SJCRH30 (cell line): ENCODE measurements at regions not wholly inside any gene's neighbourhood (a gene's known extent, or its start where the extent isn't known, plus 50 kb on each side); places are given as distances from the start of the nearest gene placed in this dataset.
A peak's percentile ranks its signal among the peaks of the same experiment; 100 is the strongest.
"Not testable (repeated sequence)": the region's sequence is repeated elsewhere in the genome, so short reads cannot be mapped to it uniquely, and the experiment has no call there.

Source experiments
- DNase-seq, 2 experiments: peaks; one replicate each; pipeline ENCODE4 v3.0.0-alpha.2; 2015 to 2020
- H3K27ac ChIP-seq: fragments of 250-450 bp; sonication (Bioruptor Pico); 2 replicates; pipeline ENCODE4 v1.5.1; 2020; ENCODE audit warnings: mild to moderate bottlenecking, moderate library complexity
- H3K27me3 ChIP-seq: fragments of 250-450 bp; sonication (Bioruptor Pico); 2 replicates; pipeline ENCODE4 v1.5.1; 2020; ENCODE audit warnings: mild to moderate bottlenecking, moderate library complexity
- H3K36me3 ChIP-seq: fragments of 250-450 bp; sonication (Bioruptor Pico); 2 replicates; pipeline ENCODE4 v1.5.1; 2020; ENCODE audit warnings: mild to moderate bottlenecking, moderate library complexity
- H3K4me1 ChIP-seq: fragments of 250-450 bp; sonication (Bioruptor Pico); 2 replicates; pipeline ENCODE4 v1.5.1; 2020; ENCODE audit warnings: mild to moderate bottlenecking, moderate library complexity
- H3K4me3 ChIP-seq: fragments of 250-450 bp; sonication (Bioruptor Pico); 2 replicates; pipeline ENCODE4 v1.5.1; 2020; ENCODE audit warnings: mild to moderate bottlenecking, moderate library complexity
- H3K9me3 ChIP-seq: fragments of 250-450 bp; sonication (Bioruptor Pico); replicated peaks from 2 replicates; pipeline ENCODE4 v1.5.1; 2020; ENCODE audit warnings: mild to moderate bottlenecking, moderate library complexity

GRCh38 chr15:88987934-88988671 is 74.9 kb upstream of the MFGE8 start:
- Histone ChIP-seq H3K9me3 (no peaks in the 10 kb centered on the region), H3K27ac (no peak overlapping the region), H3K27me3 (no peaks in the 10 kb centered on the region), H3K4me1 (no peaks in the 10 kb centered on the region), H3K4me3 (no peak overlapping the region), H3K36me3 (no peaks in the 10 kb centered on the region)
- no peak for DNase-seq

- Histone ChIP-seq H3K4me3 (no peak overlapping the region), H3K36me3 (no peaks in the 10 kb centered on the region), H3K27me3 (no peaks in the 10 kb centered on the region), H3K27ac (no peak overlapping the region), H3K4me1 (no peaks in the 10 kb centered on the region), H3K9me3 (no peaks in the 10 kb centered on the region)
- DNase-seq, result no peak
These were observed 76.4 kb upstream of the MFGE8 start for GRCh38 chr15:88989578-88989977.

DNA sequence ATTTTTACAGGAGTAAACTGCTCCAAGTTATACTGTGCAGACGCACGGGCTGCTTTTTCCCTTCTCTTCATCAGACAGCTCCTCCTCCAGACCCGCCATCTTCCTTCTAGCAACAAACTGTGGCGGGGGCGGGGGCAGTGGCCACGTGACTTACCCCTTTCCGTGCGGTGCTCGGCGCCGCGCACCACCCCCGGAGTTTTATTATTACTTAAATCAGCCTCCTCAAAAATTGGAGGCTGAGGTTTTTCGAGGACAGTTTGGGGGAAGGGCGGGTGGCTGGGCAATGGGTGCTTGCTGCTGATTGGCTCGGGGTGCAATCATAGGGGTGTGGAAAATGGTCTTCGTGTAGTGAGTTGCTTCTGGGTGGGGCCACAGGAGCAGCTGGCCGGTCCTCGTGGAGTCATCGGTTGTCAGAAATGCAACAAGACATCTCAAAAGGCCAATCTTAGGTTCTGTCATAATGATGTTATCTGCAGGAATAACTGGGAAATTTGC is 77.1 kb upstream of the MFGE8 start:
- Histone ChIP-seq H3K36me3 (no peaks in the 10 kb centered on the region), H3K4me1 (no peaks in the 10 kb centered on the region), H3K9me3 (no peaks in the 10 kb centered on the region), H3K4me3 (no peak overlapping the region), H3K27ac (no peak overlapping the region), H3K27me3 (no peaks in the 10 kb centered on the region)
- DNase-seq, result no peak

DNA sequence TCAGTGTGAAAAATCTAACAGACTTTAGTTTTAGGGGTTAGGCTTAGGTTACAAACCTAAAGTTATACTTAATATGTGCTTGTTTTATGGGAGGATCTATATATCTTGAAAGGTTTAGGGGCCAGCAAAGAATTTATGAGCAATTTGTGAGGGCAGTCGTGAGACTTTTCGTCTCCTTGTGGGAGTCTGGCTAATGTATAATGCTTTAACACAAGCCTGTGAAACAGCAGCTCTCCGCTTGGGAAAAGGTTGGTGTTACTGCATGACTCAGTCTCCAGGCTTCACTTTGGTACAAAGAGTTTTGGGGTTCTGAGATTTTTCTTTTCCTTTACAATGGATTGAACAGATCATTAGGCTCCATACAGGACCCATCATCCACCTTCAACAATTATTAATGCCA is 79.0 kb upstream of the MFGE8 start:
- Histone ChIP-seq H3K36me3 (no peaks in the 10 kb centered on the region), H3K9me3 (no peaks in the 10 kb centered on the region), H3K4me3 (no peak overlapping the region), H3K4me1 (no peaks in the 10 kb centered on the region), H3K27me3 (no peaks in the 10 kb centered on the region), H3K27ac (no peak overlapping the region)
- DNase-seq, result no peak

GRCh38 chr15:88992912-88993376 is 79.8 kb upstream of the MFGE8 start:
- Histone ChIP-seq H3K9me3 (no peaks in the 10 kb centered on the region), H3K27ac (no peak overlapping the region), H3K27me3 (no peaks in the 10 kb centered on the region), H3K4me1 (no peaks in the 10 kb centered on the region), H3K4me3 (no peak overlapping the region), H3K36me3 (no peaks in the 10 kb centered on the region)
- DNase-seq, result no peak

DNA sequence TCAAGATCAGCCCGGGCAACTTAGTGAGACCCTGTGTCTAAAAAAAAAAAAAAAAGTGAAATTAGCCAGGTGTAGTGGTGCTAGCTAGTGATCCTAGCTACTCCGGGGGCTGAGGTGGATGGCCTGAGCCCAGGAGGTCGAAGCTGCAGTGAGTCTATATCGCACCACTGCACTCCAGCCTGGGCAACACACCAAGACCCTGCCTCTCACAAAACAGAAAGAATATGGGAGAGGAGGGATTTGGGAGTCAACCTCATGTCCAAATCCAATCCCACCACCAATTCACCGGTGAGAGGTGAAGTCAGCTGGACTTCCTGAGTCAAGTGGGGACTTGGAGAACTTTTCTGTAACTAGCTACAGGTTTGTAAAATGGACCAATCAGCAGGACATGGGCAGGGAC is 80.5 kb upstream of the MFGE8 start:
- Histone ChIP-seq H3K27ac (no peak overlapping the region), H3K36me3 (no peaks in the 10 kb centered on the region), H3K9me3 (no peaks in the 10 kb centered on the region), H3K4me3 (no peak overlapping the region), H3K27me3 (no peaks in the 10 kb centered on the region), H3K4me1 (no peaks in the 10 kb centered on the region)
- no peak for DNase-seq

- no peaks in the 10 kb centered on the region for H3K27me3 ChIP-seq
- no peaks in the 10 kb centered on the region for H3K4me1 ChIP-seq
- no peaks in the 10 kb centered on the region for H3K36me3 ChIP-seq
- no peak for DNase-seq
- H3K4me3 ChIP-seq, result no peak overlapping the region
- no peaks in the 10 kb centered on the region for H3K9me3 ChIP-seq
- no peak overlapping the region for H3K27ac ChIP-seq
These were observed 81.1 kb upstream of the MFGE8 start for GRCh38 chr15:88994286-88994685.

DNA sequence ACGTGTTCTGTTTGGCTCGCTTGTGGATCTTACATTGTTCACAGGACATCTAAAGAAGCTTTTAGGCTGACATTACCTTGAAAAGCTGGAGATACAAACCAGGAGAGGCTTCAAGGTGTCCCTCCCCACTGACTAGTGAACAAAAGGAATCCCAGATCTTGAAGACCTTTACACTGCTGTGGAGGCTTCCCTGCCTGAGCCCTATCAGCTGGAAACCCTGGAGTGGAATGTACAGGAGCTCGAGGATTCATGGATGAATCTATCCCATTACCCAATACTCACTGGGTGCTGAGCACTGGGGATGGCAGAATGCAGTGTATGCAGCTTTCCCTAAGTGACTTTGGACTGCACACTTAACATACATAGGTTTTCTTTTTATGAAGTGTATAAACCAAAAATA is 82.3 kb upstream of the MFGE8 start:
- DNase-seq, result no peak
- H3K27me3 ChIP-seq, result no peaks in the 10 kb centered on the region
- H3K27ac ChIP-seq, result no peak overlapping the region
- H3K4me1 ChIP-seq, result no peaks in the 10 kb centered on the region
- H3K4me3 ChIP-seq, result no peak overlapping the region
- no peaks in the 10 kb centered on the region for H3K36me3 ChIP-seq
- H3K9me3 ChIP-seq, result no peaks in the 10 kb centered on the region

DNA sequence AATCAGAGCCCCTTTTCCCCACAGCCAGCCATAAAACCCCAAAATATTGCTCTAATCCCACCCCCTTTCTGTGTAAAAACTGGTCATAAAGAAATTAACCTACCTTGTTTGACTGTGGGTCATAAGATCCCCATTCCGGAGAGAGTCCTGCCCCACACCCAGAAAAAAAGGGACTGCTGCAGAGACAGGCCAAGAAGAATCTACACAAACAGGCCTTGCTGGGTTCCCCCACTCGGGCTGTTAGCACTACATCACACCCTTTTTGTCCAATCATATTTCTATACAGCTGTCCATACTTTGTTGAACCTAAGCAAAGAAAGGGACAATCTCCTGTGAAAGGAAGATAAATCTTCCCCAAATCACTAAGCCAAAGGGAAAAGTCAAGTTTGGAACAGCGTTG is 84.4 kb upstream of the MFGE8 start:
- Histone ChIP-seq H3K9me3 (no peaks in the 10 kb centered on the region), H3K36me3 (no peaks in the 10 kb centered on the region), H3K4me1 (peaks cover 5% of the 10 kb centered on the region; the same call in 1 of the 2 replicates), H3K27me3 (no peaks in the 10 kb centered on the region), H3K4me3 (no peak overlapping the region), H3K27ac (no peak overlapping the region)
- DNase-seq, result no peak

DNA sequence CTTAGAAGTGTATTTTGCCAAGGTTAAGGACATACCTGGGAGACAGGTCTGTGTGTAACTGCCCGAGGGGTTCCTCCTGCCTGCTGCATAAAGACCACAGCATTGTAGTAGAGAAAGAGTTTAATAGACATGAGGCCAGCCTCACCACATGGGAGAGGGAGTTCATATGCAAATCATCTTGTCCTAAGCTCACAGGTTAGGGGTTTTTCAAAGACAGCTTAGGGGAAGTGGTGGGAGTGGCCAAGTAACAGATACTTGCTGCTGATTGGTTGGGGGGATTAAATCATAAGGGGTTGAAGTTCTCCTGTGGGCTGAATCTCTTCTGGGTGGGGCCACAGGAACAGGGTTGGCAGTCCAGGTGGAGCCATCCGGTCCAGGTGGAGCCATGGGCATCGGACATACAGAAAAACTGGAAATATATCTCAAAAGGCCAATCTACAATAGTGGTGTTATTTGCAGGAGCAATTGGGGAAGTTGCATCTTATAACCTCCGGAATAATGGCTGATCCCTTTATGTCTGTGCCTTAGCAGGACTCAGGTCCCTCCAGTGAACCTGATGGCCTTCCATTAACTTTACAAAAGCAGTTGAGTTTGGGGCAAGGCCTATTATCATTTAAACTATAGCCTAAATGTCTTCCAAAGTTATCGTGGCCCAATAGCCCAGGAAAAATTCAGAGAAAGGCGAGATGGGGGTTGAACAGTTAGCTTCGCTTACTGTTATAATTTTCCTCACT is 86.0 kb upstream of the MFGE8 start:
- no peak for DNase-seq
- no peaks in the 10 kb centered on the region for H3K36me3 ChIP-seq
- no peaks in the 10 kb centered on the region for H3K27me3 ChIP-seq
- H3K4me1 ChIP-seq, result peaks cover 5% of the 10 kb centered on the region; the same call in 1 of the 2 replicates
- no peaks in the 10 kb centered on the region for H3K9me3 ChIP-seq
- no peak overlapping the region for H3K4me3 ChIP-seq
- no peak overlapping the region for H3K27ac ChIP-seq

- peaks cover 10% of the 10 kb centered on the region for H3K4me1 ChIP-seq
- not testable (repeated sequence) for H3K9me3 ChIP-seq, H3K36me3 ChIP-seq, DNase-seq, H3K4me3 ChIP-seq, H3K27me3 ChIP-seq, H3K27ac ChIP-seq
These were observed 86.5 kb upstream of the ABHD2 start for GRCh38 chr15:89001708-89002275.

- H3K4me1 ChIP-seq, result peaks cover 10% of the 10 kb centered on the region
- no peak overlapping the region for H3K27ac ChIP-seq
- H3K4me3 ChIP-seq, result no peak overlapping the region
- DNase-seq, result peak; percentile 22 to 51
- no peaks in the 10 kb centered on the region for H3K9me3 ChIP-seq
- no peaks in the 10 kb centered on the region for H3K27me3 ChIP-seq
- no peaks in the 10 kb centered on the region for H3K36me3 ChIP-seq
These were observed 85.9 kb upstream of the ABHD2 start for GRCh38 chr15:89002281-89002761.

DNA sequence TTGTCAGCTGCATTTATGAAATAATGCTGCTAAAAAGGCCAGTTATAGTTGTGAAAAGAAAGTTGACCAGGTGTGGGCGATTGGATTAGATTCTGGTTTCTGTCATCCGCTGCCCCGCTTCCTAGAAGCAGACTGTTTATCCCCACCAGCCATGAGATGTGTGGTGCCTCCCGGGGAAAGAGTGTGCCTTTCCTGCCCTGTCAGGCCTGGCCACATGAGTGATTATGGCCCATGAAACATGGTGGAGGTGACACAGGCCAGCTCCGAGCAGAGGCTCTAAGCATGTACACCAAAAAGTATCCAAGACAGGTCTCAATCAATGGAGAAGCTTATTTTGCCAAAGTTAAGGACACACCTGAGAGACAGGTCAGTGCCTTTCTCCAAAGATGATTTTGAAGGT is 85.4 kb upstream of the ABHD2 start:
- Histone ChIP-seq H3K4me3 (no peak overlapping the region), H3K36me3 (no peaks in the 10 kb centered on the region), H3K27ac (no peak overlapping the region), H3K9me3 (no peaks in the 10 kb centered on the region), H3K4me1 (peaks cover 10% of the 10 kb centered on the region), H3K27me3 (no peaks in the 10 kb centered on the region)
- no peak for DNase-seq

GRCh38 chr15:89003865-89004725 is 84.2 kb upstream of the ABHD2 start:
- no peaks in the 10 kb centered on the region for H3K9me3 ChIP-seq
- no peaks in the 10 kb centered on the region for H3K36me3 ChIP-seq
- no peak overlapping the region for H3K4me3 ChIP-seq
- no peaks in the 10 kb centered on the region for H3K27me3 ChIP-seq
- peak; percentile 17 to 61 for DNase-seq
- H3K27ac ChIP-seq, result no peak overlapping the region
- H3K4me1 ChIP-seq, result peaks cover 10% of the 10 kb centered on the region
